HG02884 (cell line): ENCODE measurements at regions not wholly inside any gene's neighbourhood (a gene's known extent, or its start where the extent isn't known, plus 50 kb on each side); places are given as distances from the start of the nearest gene placed in this dataset.
"Not testable (repeated sequence)": the region's sequence is repeated elsewhere in the genome, so short reads cannot be mapped to it uniquely, and the experiment has no call there.

Experiments used
- ATAC-seq: cut with Tn5 transposase; IDR thresholded peaks from one replicate; pipeline ENCODE4 v1.9.1; 2021; ENCODE audit warnings: mild to moderate bottlenecking, moderate library complexity; ENCODE audit not compliant: unreplicated experiment

GRCh38 chr7:142637240-142637639 lies 112.0 kb upstream of the PRSS1 start:
- no peak for ATAC-seq

- no peak for ATAC-seq
These were observed 112.5 kb upstream of the PRSS1 start for GRCh38 chr7:142636751-142637150.

GRCh38 chr7:142636107-142636506 lies 113.2 kb upstream of the PRSS1 start:
- not testable (repeated sequence) for ATAC-seq

GRCh38 chr7:142632271-142633134 lies 116.8 kb upstream of the PRSS1 start:
- ATAC-seq: peak; percentile 90

GRCh38 chr7:142629588-142630260 lies 119.5 kb upstream of the PRSS1 start:
- no peak for ATAC-seq

GRCh38 chr7:142628945-142629344 lies 120.3 kb upstream of the PRSS1 start:
- ATAC-seq: no peak

GRCh38 chr7:142627223-142627622 lies 122.0 kb upstream of the PRSS1 start:
- ATAC-seq: not testable (repeated sequence)

GRCh38 chr7:142626420-142627035 lies 122.7 kb upstream of the PRSS1 start:
- ATAC-seq: peak; percentile 86

GRCh38 chr7:142625216-142625615 lies 124.1 kb upstream of the PRSS1 start:
- not testable (repeated sequence) for ATAC-seq

- ATAC-seq: no peak
These were observed 128.9 kb upstream of the PRSS1 start for GRCh38 chr7:142620402-142620801.

- ATAC-seq: no peak
These were observed 130.5 kb upstream of the PRSS1 start for GRCh38 chr7:142618655-142619351.

GRCh38 chr7:142616842-142617241 lies 132.4 kb upstream of the PRSS1 start:
- no peak for ATAC-seq

- no peak for ATAC-seq
These were observed 133.1 kb upstream of the PRSS1 start for GRCh38 chr7:142616121-142616643.

GRCh38 chr7:142615508-142615907 lies 133.8 kb upstream of the PRSS1 start:
- ATAC-seq: no peak

- no peak for ATAC-seq
These were observed 135.2 kb upstream of the PRSS1 start for GRCh38 chr7:142614116-142614515.

GRCh38 chr7:142612237-142612881 lies 136.9 kb upstream of the PRSS1 start:
- no peak for ATAC-seq

- no peak for ATAC-seq
These were observed 137.6 kb upstream of the PRSS1 start for GRCh38 chr7:142611566-142612236.

GRCh38 chr7:142608630-142609428 lies 140.4 kb upstream of the PRSS1 start:
- no peak for ATAC-seq

GRCh38 chr7:142607351-142607750 lies 141.9 kb upstream of the PRSS1 start:
- ATAC-seq: no peak
